Suppressor macrophage (primary cell): ENCODE measurements at regions not wholly inside any gene's neighbourhood (a gene's known extent, or its start where the extent isn't known, plus 50 kb on each side); places are given as distances from the start of the nearest gene placed in this dataset.

Experiments
- DNase-seq, 4 experiments: peaks; one replicate each; pipeline ENCODE4 v3.0.0-alpha.2; 2020 to 2022

DNA sequence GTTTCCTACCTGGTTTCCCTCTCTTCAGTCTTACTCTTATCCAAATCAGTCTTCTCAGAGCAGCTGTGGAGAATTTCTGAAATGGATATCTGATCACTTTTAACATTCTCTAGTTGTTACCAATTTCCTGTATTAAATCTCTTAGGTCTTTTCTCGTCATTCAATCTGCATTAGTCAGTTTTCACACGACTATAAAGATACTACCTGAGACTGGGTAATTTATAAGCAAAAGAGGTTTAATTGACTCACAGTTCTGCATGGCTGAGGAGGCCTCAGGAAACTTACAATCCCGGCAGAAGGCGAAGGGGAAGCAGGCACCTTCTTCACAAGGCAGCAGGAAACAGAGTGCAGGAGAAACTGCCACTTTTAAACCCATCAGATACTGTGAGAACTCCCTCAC, 444.8 kb downstream of the GATA3 start:
- DNase-seq, result no peak

- DNase-seq, result no peak
Measured at GRCh38 chr10:8499752-8500390, 445.4 kb downstream of the GATA3 start.

GRCh38 chr10:8502573-8502972, 448.1 kb downstream of the GATA3 start:
- DNase-seq, result no peak

DNA sequence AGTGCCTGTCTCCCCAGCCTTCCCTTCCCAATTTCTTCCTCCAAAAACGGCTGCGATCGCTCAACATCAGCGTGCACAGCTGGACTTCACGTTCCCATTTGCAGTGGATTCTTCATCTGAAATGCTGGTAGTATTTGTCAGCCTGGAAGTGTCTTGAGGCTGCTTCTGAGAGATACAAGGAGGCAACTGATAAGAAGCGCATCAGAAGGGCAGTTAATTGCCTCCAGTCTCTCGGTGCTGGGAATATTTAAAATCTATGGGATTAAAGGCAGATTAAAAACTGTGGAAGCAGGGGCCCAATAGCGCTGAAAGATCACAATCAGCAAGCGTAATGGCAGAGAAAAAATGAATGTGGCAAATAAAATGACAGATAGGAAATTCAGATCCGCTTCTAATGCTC, 450.0 kb downstream of the GATA3 start:
- no peak for DNase-seq

GRCh38 chr10:8507156-8507555, 452.7 kb downstream of the GATA3 start:
- DNase-seq, result no peak

DNA sequence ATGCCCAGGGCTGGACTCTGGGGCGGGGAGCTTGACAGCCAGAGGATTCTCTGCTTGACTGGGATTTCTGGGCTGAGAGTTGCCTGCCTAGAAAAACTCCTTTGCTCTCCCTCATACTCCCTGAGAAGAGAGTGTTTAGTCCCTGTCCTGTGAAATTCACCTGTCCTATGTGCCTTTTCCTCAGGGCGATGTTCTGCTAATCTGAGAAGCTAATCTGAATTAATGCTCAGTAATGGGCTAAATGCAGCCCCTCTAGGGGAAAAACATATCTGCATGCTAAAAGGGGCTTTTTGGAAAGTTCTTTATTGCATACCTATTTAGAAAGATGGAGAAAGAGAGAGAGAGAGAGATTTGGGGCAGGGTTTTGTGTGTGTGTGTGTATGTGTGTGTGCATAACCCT, 454.4 kb downstream of the GATA3 start:
- DNase-seq, result no peak

GRCh38 chr10:8510471-8510870, 456.0 kb downstream of the GATA3 start:
- DNase-seq, result no peak

- DNase-seq, result no peak
Measured at GRCh38 chr10:8511026-8511425, 456.5 kb downstream of the GATA3 start.

DNA sequence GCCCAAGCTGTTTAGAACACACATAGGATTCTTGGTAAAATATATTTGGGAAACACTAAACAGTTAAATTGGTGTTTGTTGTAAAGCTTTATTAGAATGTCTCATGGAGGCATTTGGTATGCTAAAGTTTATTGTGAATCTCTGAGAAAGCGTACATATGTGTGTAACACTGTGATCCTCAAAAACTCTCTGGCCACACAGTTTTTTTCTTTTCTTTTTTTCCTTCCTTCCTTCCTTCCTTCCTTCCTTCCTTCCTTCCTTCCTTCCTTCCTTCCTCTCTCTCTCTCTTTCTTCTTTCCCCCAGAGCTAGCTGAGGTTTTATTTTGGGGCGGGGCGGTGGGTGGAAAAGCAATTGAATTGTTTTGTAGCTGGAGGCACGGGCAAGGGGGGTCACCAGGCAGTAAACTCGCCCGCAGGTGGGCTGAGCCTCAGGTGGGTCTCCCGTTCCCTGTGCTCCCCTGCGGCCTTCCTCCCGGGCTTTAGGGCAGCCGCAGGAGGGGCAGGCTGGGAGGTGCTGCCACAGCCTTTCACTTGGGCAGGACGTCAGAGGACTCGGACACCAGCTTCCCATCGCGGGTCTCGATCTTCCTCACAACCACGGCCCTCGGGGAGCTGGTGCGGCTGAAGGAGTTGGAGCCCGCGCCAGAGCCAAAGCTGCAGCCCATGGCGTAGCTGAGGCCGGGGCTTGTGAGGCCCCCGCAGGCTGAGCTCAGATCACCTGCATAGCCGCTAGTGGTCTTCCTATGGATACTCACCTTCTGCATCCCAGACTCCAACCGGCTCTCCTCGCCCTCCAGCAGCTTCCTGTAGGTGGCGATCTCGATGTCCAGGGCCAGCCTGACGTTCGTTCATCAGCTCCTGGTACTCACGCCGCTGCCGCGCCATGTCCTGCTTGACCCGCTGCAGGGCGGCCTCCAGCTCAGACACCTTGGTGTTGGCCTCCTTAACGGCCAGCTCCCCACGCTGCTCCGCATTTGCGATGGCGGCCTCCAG, 459.0 kb downstream of the GATA3 start:
- DNase-seq, result no peak

- no peak for DNase-seq
Measured at GRCh38 chr10:8520382-8520781, 465.9 kb downstream of the GATA3 start.

DNA sequence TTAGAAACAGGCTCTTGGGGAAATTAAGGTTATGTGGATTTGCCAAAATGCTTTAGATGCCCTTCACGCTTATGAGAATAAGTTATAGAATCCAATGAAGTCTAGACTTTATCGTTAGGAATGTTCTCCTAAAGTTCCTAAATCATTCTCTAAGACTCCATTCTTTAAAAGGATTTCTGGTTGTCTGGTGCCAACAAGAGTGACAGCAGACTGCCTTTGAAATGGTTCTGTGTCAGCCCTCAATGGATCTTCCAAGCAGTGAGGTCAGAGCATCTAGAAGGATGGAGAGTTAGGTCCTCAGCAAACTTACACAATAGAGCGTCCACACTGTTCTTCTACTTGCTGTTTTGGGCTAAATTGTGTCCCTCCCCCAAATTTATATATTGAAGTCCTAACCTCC, 473.3 kb downstream of the GATA3 start:
- no peak for DNase-seq

GRCh38 chr10:8531116-8531515, 476.6 kb downstream of the GATA3 start:
- no peak for DNase-seq

DNA sequence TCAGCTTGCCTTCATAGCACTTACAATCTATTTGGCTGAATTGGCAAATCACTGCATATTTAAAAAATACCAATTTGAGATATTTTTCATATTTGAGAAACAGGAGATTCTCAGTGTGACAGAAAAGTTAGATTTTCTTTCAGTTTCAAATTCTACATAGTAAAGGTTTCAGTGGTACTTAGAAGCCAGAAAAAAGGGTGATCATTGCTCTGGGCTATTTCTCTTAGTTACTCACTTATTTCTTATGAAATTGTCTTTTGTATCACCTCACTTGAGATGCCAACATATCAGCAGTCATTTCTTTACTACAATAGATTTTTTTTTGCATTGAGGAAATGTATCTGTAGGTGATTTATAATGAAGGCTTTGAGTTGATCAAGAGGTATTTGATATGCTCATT, 478.2 kb downstream of the GATA3 start:
- no peak for DNase-seq

DNA sequence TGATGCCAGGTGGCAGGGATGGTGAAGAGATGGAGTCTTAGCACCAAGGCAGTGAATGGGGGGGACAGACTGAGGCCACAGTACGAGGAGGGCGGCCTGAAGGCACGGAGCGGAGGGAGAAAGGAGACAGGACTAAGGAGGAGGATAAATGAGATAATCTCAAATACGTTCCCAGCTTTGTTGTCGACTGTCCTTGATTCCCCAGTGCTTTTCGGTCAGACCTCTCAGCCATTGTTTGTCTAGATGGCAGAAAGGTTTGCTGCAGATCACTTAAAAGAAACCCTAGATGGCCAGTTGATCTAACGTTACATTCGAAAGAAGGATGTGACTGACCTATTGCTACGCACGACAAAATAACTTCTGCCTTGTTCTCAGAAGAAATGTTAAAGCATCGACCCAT, 479.0 kb downstream of the GATA3 start:
- DNase-seq, result no peak

DNA sequence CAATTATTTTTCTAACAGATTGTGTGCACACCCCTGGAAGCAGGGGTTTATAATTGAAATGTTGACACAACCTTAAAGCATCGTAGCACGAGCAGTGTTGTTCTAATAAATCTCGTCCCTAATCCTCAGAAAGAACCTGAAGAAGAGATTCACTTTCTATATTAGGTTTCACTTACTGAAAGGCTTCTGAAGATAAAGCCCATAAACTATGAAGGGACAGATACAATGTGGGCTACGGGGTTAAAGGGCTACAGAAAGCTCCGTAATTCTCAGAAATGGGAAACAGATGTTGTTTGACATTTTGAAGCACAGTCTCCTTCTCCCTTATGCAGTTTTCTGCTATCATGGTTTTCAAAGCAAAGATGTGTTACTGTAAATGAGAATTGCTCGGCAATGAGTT, 479.6 kb downstream of the GATA3 start:
- DNase-seq, result no peak

GRCh38 chr10:8534891-8535290, 480.4 kb downstream of the GATA3 start:
- no peak for DNase-seq

DNA sequence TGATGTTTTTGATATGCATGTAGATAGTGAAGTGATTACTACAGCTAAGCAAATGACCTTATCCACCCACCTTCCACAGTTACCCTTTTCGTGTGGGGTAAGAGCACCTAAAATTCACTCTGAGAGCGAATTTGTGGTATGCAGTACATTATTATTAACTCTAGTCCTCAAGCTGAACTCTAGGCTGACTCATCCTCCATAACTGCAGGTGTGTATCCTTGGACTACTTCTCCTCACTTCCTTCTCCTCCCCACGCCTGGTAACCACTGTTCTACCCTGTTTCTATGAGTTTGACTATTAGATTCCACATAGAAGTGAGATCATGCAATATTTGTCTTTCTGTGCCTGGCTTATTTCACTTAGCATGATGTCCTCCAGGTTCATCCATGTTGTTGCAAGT, 484.6 kb downstream of the GATA3 start:
- DNase-seq, result no peak

GRCh38 chr10:8543361-8544056, 489.0 kb downstream of the GATA3 start:
- peak in 2 of 4 experiments; percentile 1 to 3 for DNase-seq

GRCh38 chr10:8544057-8544380, 489.5 kb downstream of the GATA3 start:
- DNase-seq, result no peak

DNA sequence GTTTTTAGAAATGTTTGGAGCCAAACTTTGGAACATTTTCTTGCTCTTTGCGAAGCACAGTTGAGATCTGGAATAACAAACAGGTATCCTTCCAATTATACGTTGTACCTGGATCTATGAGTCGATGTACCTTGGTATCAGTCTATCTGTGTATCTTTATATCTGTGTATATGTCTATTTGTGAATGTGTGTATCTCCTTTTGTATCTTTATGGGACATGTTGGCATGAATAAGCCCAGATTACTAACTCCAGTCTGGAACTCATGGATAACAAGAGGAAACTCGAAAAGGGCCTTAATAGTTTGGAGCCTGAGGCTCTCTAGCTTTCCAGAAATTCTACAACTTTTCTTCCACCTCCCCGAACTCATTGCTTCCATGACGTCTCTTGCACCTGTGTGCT, 490.0 kb downstream of the GATA3 start:
- no peak for DNase-seq

DNA sequence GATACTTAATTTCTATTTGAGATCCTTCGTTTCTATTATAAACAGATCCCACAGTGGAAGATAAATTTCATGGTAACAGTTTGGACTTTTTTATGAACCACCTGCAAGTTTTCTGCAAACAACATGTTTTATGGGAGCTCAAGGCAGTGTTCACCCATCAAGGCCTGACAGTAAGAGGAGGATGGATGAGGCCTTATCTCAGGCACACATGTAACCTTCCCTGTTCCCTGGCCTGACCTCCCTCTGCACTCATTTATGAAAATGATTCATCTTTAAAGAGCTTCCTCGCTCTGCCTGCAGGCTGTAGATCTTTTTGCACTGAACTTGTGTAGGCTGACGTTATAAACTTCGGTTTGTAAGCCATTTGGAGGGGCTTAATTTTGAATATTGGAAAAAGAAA, 500.1 kb downstream of the GATA3 start:
- DNase-seq, result no peak

DNA sequence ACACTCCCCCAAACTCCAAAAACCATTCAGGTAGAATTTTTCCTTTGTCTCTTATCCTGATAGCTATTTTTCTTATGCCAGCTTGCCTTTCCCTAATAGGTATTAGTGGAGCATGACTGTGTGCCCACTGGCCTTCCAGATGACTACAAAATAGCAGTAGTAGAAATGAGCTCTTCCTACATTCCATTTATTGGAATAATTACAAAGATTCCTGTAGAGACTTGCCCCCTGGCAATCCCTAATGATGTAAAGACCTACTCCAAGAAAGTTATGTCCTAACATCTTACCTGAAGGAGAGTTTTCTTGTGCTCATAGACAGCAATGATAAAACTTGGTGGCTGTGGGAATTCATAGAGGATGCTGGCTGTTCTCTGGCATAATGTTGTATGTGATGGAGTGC, 501.8 kb downstream of the GATA3 start:
- DNase-seq, result no peak

GRCh38 chr10:8563478-8563877, 509.0 kb downstream of the GATA3 start:
- DNase-seq, result no peak

GRCh38 chr10:8566737-8567136, 512.2 kb downstream of the GATA3 start:
- DNase-seq, result no peak
